Mesendoderm (in vitro differentiated cells): ENCODE measurements at regions not wholly inside any gene's neighbourhood (a gene's known extent, or its start where the extent isn't known, plus 50 kb on each side); places are given as distances from the start of the nearest gene placed in this dataset.

Source experiments
- DNase-seq: peaks from one replicate; pipeline ENCODE4 v3.0.0; 2013
- H2AK5ac ChIP-seq: 2 replicates; pipeline ENCODE4 v1.6.1; 2013; ENCODE audit warnings: low read length, inconsistent platforms
- H2BK120ac ChIP-seq: 2 replicates; pipeline ENCODE4 v1.6.1; 2013; ENCODE audit warnings: low read depth, mild to moderate bottlenecking, low read length, moderate library complexity, mixed read lengths
- H2BK15ac ChIP-seq: replicated peaks from 2 replicates; pipeline ENCODE4 v1.6.1; 2013; ENCODE audit warnings: low read depth, mild to moderate bottlenecking, moderate library complexity
- H2BK5ac ChIP-seq: 2 replicates; pipeline ENCODE4 v1.6.1; 2013; ENCODE audit warnings: low read length, inconsistent platforms
- H3K18ac ChIP-seq: 2 replicates; pipeline ENCODE4 v1.6.1; 2013; ENCODE audit warnings: mild to moderate bottlenecking, low read length, mixed read lengths
- H3K23ac ChIP-seq: one replicate; pipeline ENCODE4 v1.6.1; 2013; ENCODE audit warnings: low read length
- H3K27ac ChIP-seq: 2 replicates; pipeline ENCODE4 v1.5.1; 2013; ENCODE audit warnings: low read depth, mild to moderate bottlenecking, inconsistent platforms, low read length, moderate library complexity
- H3K27me3 ChIP-seq: 2 replicates; pipeline ENCODE4 v1.6.1; 2013; ENCODE audit warnings: low read length, control low read depth, mild to moderate bottlenecking, inconsistent platforms; ENCODE audit not compliant: insufficient read depth, poor library complexity
- H3K36me3 ChIP-seq: 2 replicates; pipeline ENCODE4 v1.6.1; 2013; ENCODE audit warnings: low read length, inconsistent platforms; ENCODE audit not compliant: control insufficient read depth, insufficient read depth
- H3K4ac ChIP-seq: one replicate; pipeline ENCODE4 v1.6.1; 2013; ENCODE audit warnings: low read depth, mild to moderate bottlenecking, low read length, moderate library complexity
- H3K4me1 ChIP-seq: 2 replicates; pipeline ENCODE4 v1.6.1; 2013; ENCODE audit warnings: low read depth, low read length, inconsistent platforms; ENCODE audit not compliant: control insufficient read depth
- H3K4me2 ChIP-seq: 2 replicates; pipeline ENCODE4 v1.6.1; 2013; ENCODE audit warnings: low read length
- H3K4me3 ChIP-seq: 2 replicates; pipeline ENCODE4 v1.5.1; 2013; ENCODE audit warnings: mild to moderate bottlenecking, low read length
- H3K56ac ChIP-seq: one replicate; pipeline ENCODE4 v1.6.1; 2013; ENCODE audit warnings: low read length
- H3K79me1 ChIP-seq: 2 replicates; pipeline ENCODE4 v1.6.1; 2013; ENCODE audit warnings: low read length, inconsistent platforms
- H3K79me2 ChIP-seq: 2 replicates; pipeline ENCODE4 v1.6.1; 2013; ENCODE audit warnings: mild to moderate bottlenecking, low read length; ENCODE audit not compliant: control insufficient read depth, insufficient read depth
- H3K9ac ChIP-seq: 2 replicates; pipeline ENCODE4 v1.6.1; 2013; ENCODE audit warnings: low read length, inconsistent platforms
- H4K5ac ChIP-seq: one replicate; pipeline ENCODE4 v1.6.1; 2013; ENCODE audit warnings: low read length
- H4K8ac ChIP-seq: one replicate; pipeline ENCODE4 v1.6.1; 2013; ENCODE audit warnings: low read depth, mild to moderate bottlenecking, control low read depth, low read length, moderate library complexity
- WGBS: extraction: QIAGEN DNeasy Blood & Tissue Kit; methylation state at CpG from one replicate; pipeline ENCODE4 v1.1.7; 2013; ENCODE audit warnings: low lambda C conversion rate, missing lambda C conversion rate; ENCODE audit not compliant: insufficient coverage; ENCODE audit errors: extremely low coverage; 5-methylcytosine and 5-hydroxymethylcytosine counted together

- H3K79me1 ChIP-seq = no peaks in the 10 kb centered on the region
- H4K8ac ChIP-seq = no peak overlapping the region
- H2BK120ac ChIP-seq = no peak overlapping the region
- no peak overlapping the region for H2BK5ac ChIP-seq
- no peaks in the 10 kb centered on the region for H3K27me3 ChIP-seq
- no peak overlapping the region for H3K9ac ChIP-seq
- no peak overlapping the region for H3K18ac ChIP-seq
- DNase-seq = peak; percentile 63
- no peak overlapping the region for H2BK15ac ChIP-seq
- H4K5ac ChIP-seq = no peak overlapping the region
- H3K36me3 ChIP-seq = no peaks in the 10 kb centered on the region
- H3K23ac ChIP-seq = no peak overlapping the region
- no peak overlapping the region for H3K56ac ChIP-seq
- H3K4me1 ChIP-seq = no peaks in the 10 kb centered on the region
- no CpG with 5 or more reads among the region's 5 CpGs for WGBS
- no peak overlapping the region for H2AK5ac ChIP-seq
- H3K79me2 ChIP-seq = no peaks in the 10 kb centered on the region
- no peak overlapping the region for H3K4me2 ChIP-seq
- no peak overlapping the region for H3K4me3 ChIP-seq
- no peak overlapping the region for H3K27ac ChIP-seq
- H3K4ac ChIP-seq = no peak overlapping the region
Observed at GRCh38 chr15:69513450-69513960, 60.9 kb downstream of the RPLP1 start.

GRCh38 chr15:69513986-69514385 is 61.4 kb downstream of the RPLP1 start:
- Histone ChIP-seq H2BK5ac (no peak overlapping the region), H3K4me1 (no peaks in the 10 kb centered on the region), H3K79me2 (no peaks in the 10 kb centered on the region), H3K4ac (no peak overlapping the region), H3K18ac (no peak overlapping the region), H3K56ac (no peak overlapping the region), H3K4me2 (no peak overlapping the region), H3K36me3 (no peaks in the 10 kb centered on the region), H3K27ac (no peak overlapping the region), H2BK15ac (no peak overlapping the region), H4K5ac (no peak overlapping the region), H3K9ac (no peak overlapping the region), H3K27me3 (no peaks in the 10 kb centered on the region), H3K23ac (no peak overlapping the region), H4K8ac (no peak overlapping the region), H2AK5ac (no peak overlapping the region), H3K79me1 (no peaks in the 10 kb centered on the region), H3K4me3 (no peak overlapping the region), H2BK120ac (no peak overlapping the region)
- WGBS = no CpG with 5 or more reads among the region's 7 CpGs
- no peak for DNase-seq

GRCh38 chr15:69515508-69515907 is 62.9 kb downstream of the RPLP1 start:
- no peaks in the 10 kb centered on the region for H3K79me1 ChIP-seq
- H2BK5ac ChIP-seq = no peak overlapping the region
- no peak for DNase-seq
- H4K8ac ChIP-seq = no peak overlapping the region
- H3K18ac ChIP-seq = no peak overlapping the region
- no peak overlapping the region for H2AK5ac ChIP-seq
- no peak overlapping the region for H3K9ac ChIP-seq
- no peak overlapping the region for H2BK120ac ChIP-seq
- no peak overlapping the region for H4K5ac ChIP-seq
- H2BK15ac ChIP-seq = no peak overlapping the region
- H3K4ac ChIP-seq = no peak overlapping the region
- no peak overlapping the region for H3K27ac ChIP-seq
- no peaks in the 10 kb centered on the region for H3K4me1 ChIP-seq
- no CpG with 5 or more reads among the region's 4 CpGs for WGBS
- no peaks in the 10 kb centered on the region for H3K79me2 ChIP-seq
- no peaks in the 10 kb centered on the region for H3K27me3 ChIP-seq
- no peaks in the 10 kb centered on the region for H3K36me3 ChIP-seq
- no peak overlapping the region for H3K4me3 ChIP-seq
- no peak overlapping the region for H3K23ac ChIP-seq
- H3K56ac ChIP-seq = no peak overlapping the region
- H3K4me2 ChIP-seq = no peak overlapping the region

- H3K36me3 ChIP-seq = no peaks in the 10 kb centered on the region
- H3K23ac ChIP-seq = no peak overlapping the region
- H2BK120ac ChIP-seq = no peak overlapping the region
- H3K4me2 ChIP-seq = no peak overlapping the region
- H3K4me3 ChIP-seq = no peak overlapping the region
- H4K8ac ChIP-seq = no peak overlapping the region
- no peak overlapping the region for H2BK5ac ChIP-seq
- no peak overlapping the region for H3K18ac ChIP-seq
- H3K9ac ChIP-seq = no peak overlapping the region
- no peak overlapping the region for H3K56ac ChIP-seq
- no CpG with 5 or more reads among the region's 3 CpGs for WGBS
- no peak overlapping the region for H2AK5ac ChIP-seq
- H2BK15ac ChIP-seq = no peak overlapping the region
- H3K27ac ChIP-seq = no peak overlapping the region
- H3K79me2 ChIP-seq = no peaks in the 10 kb centered on the region
- no peak for DNase-seq
- no peaks in the 10 kb centered on the region for H3K4me1 ChIP-seq
- no peak overlapping the region for H4K5ac ChIP-seq
- no peaks in the 10 kb centered on the region for H3K27me3 ChIP-seq
- H3K4ac ChIP-seq = no peak overlapping the region
- H3K79me1 ChIP-seq = no peaks in the 10 kb centered on the region
Observed at GRCh38 chr15:69515926-69516325, 63.3 kb downstream of the RPLP1 start.

GRCh38 chr15:69517052-69517451 is 64.4 kb downstream of the RPLP1 start:
- Histone ChIP-seq H3K27me3 (no peaks in the 10 kb centered on the region), H3K4me1 (no peaks in the 10 kb centered on the region), H2BK5ac (no peak overlapping the region), H4K5ac (no peak overlapping the region), H3K27ac (no peak overlapping the region), H3K9ac (no peak overlapping the region), H3K4me2 (no peak overlapping the region), H3K79me2 (no peaks in the 10 kb centered on the region), H3K4me3 (no peak overlapping the region), H3K23ac (no peak overlapping the region), H3K79me1 (no peaks in the 10 kb centered on the region), H2AK5ac (no peak overlapping the region), H4K8ac (no peak overlapping the region), H3K36me3 (no peaks in the 10 kb centered on the region), H3K18ac (no peak overlapping the region), H3K56ac (no peak overlapping the region), H2BK120ac (no peak overlapping the region), H2BK15ac (no peak overlapping the region), H3K4ac (no peak overlapping the region)
- DNase-seq = peak; percentile 28
- no CpG with 5 or more reads among the region's 2 CpGs for WGBS

- Histone ChIP-seq H3K56ac (no peak overlapping the region), H4K5ac (no peak overlapping the region), H3K27ac (no peak overlapping the region), H3K4me1 (no peaks in the 10 kb centered on the region), H3K4ac (no peak overlapping the region), H3K23ac (no peak overlapping the region), H3K9ac (no peak overlapping the region), H3K4me3 (no peak overlapping the region), H3K79me1 (no peaks in the 10 kb centered on the region), H2BK15ac (no peak overlapping the region), H2BK5ac (no peak overlapping the region), H2AK5ac (no peak overlapping the region), H2BK120ac (no peak overlapping the region), H3K36me3 (no peaks in the 10 kb centered on the region), H3K18ac (no peak overlapping the region), H3K79me2 (no peaks in the 10 kb centered on the region), H4K8ac (no peak overlapping the region), H3K27me3 (no peaks in the 10 kb centered on the region), H3K4me2 (no peak overlapping the region)
- no CpG with 5 or more reads among the region's 2 CpGs for WGBS
- no peak for DNase-seq
Observed at GRCh38 chr15:69518806-69519205, 66.2 kb downstream of the RPLP1 start.
